Activated naive CD8-positive, alpha-beta T cell treated with anti-CD3 and anti-CD28 coated beads, Interleukin-2, amount 50 U/mL, for 24 hours (primary cell): ENCODE measurements at regions not wholly inside any gene's neighbourhood (a gene's known extent, or its start where the extent isn't known, plus 50 kb on each side); places are given as distances from the start of the nearest gene placed in this dataset.

Experiments
- ATAC-seq: fragments of 150-1000 bp; cut with Tn5 transposase; one replicate; pipeline ENCODE4 v1.10.0; 2021
- DNase-seq: peaks from one replicate; pipeline ENCODE4 v3.0.0; 2021
- H3K27ac Mint-ChIP-seq: one replicate; pipeline ENCODE4 v1.8.0; 2021; ENCODE audit warnings: mild to moderate bottlenecking, mixed read lengths
- H3K27me3 Mint-ChIP-seq: one replicate; pipeline ENCODE4 v1.8.0; 2021; ENCODE audit warnings: mixed read lengths
- H3K36me3 Mint-ChIP-seq: one replicate; pipeline ENCODE4 v1.8.0; 2021; ENCODE audit warnings: low read depth, mixed read lengths
- H3K4me1 Mint-ChIP-seq: one replicate; pipeline ENCODE4 v1.8.0; 2021; ENCODE audit warnings: mixed read lengths
- H3K4me3 Mint-ChIP-seq: one replicate; pipeline ENCODE4 v1.8.0; 2021; ENCODE audit warnings: mild to moderate bottlenecking, moderate library complexity, mixed read lengths
- H3K9me3 Mint-ChIP-seq: one replicate; pipeline ENCODE4 v1.8.0; 2021; ENCODE audit warnings: mixed read lengths

DNA sequence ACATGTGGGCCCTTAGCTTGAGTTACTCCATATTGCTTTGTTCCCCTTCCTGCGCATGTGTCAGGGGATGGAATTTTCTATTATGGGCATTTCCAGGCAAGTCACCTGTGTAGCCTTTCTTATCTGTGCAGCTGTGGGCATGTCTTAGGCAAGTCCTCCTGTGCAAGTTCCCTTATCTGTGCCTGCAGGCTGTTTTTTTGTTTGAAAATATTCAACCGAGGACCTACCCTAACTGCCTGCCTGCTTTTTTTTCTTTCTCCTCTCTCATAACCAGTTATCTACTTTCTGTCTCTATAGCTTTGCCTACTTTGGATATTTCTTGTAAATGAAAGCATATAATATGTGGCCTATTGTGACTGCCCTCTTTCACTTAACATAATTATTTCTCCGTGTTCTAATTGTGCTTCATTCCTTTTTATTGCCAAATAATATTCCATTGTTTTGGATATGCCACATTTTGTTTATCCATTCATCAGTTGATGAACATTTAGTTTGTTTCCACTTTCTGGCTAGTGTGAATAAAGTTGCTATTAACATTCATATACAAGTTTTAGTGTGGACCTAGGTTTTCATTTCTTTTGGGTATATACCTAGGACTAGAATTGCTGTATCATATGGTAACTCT, 83.6 kb upstream of the CADM1 start:
- Mint-ChIP-seq H3K27ac (no peak overlapping the region), H3K4me3 (no peak overlapping the region), H3K36me3 (no peaks in the 10 kb centered on the region), H3K9me3 (peaks cover 9% of the 10 kb centered on the region), H3K27me3 (no peaks in the 10 kb centered on the region), H3K4me1 (no peaks in the 10 kb centered on the region)
- ATAC-seq, result no peak
- no peak for DNase-seq

DNA sequence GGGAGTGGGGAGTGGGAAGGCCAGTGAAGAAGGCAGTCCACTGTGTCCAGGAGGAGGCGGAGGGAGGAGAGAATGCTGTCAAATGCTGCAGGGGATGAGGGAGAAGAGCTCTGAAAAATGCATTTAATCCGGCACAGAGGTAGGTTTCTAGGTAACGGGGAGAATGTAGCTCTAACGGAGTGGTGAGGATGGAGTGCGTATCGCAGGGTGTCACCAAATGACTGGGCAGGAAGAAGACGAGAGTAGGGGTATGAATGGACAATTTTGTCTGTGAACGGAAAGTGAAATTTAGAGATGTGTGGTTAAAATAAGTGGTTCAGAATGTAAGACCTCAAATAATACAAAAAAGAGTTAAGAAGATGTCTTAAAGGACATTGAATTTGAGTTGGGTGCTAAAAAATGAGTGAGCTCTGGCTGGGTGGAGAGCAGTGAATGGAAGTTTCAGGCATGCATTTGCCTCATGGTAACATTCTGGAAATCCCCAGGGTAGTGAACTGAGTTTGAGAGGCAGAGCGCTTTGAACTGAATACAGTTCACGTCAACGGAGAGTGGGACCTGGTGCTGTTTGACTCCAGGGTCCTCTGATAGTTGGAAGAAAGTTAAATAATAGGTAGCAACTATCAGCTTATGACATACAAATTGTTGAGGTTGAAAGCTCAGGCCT, 81.3 kb upstream of the CADM1 start:
- H3K36me3 Mint-ChIP-seq, result no peaks in the 10 kb centered on the region
- H3K27ac Mint-ChIP-seq, result no peak overlapping the region
- peaks cover 9% of the 10 kb centered on the region for H3K9me3 Mint-ChIP-seq
- H3K4me3 Mint-ChIP-seq, result no peak overlapping the region
- no peak for ATAC-seq
- H3K4me1 Mint-ChIP-seq, result no peaks in the 10 kb centered on the region
- no peak for DNase-seq
- peaks cover 2% of the 10 kb centered on the region for H3K27me3 Mint-ChIP-seq

- Mint-ChIP-seq H3K36me3 (no peaks in the 10 kb centered on the region), H3K9me3 (no peaks in the 10 kb centered on the region), H3K4me1 (no peaks in the 10 kb centered on the region), H3K4me3 (no peak overlapping the region), H3K27ac (no peak overlapping the region), H3K27me3 (peaks cover 2% of the 10 kb centered on the region)
- ATAC-seq (no peak), DNase-seq (no peak)
These were observed 77.8 kb upstream of the CADM1 start for GRCh38 chr11:115581871-115582639.

DNA sequence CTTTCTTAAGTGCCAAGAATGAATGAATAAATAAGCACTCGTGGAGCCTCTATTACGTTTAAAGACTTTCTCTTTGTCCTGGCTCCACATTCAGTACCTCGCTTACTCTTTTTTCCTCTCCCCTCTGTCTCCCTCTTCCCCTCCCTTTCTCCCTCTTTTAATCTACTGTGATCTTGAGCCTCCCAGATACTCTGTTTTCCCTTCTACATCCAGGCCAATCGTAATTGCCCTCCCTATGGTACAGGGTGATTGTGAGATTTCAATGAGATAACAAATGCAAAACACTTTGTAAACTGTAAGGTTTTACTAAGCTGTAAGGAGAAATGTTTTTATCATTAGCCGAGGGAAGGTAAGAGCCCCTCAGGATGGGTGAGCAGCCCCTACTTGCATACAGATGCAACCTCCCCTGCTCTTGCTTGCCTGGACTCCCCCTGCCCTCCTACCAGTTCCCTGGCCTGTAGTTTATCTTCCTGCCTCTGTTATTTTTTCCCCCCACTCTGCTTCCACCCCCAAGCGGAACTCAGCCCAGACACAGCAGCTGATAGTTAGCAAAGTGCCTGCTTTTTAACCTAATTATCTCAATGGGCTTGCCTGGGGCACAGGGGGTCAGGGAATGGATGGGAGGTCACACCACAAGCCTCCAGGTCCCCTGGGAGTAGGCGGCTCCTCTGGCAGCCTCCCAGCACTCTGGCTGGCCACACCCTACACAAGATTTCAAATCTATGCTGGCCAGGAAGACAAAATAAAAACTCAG, 76.9 kb upstream of the CADM1 start:
- no peaks in the 10 kb centered on the region for H3K9me3 Mint-ChIP-seq
- no peak for DNase-seq
- no peaks in the 10 kb centered on the region for H3K4me1 Mint-ChIP-seq
- no peak overlapping the region for H3K27ac Mint-ChIP-seq
- H3K36me3 Mint-ChIP-seq, result no peaks in the 10 kb centered on the region
- H3K4me3 Mint-ChIP-seq, result no peak overlapping the region
- ATAC-seq, result no peak
- peaks cover 2% of the 10 kb centered on the region for H3K27me3 Mint-ChIP-seq

- no peak for DNase-seq
These were observed 76.2 kb upstream of the CADM1 start for GRCh38 chr11:115580416-115580815.

DNA sequence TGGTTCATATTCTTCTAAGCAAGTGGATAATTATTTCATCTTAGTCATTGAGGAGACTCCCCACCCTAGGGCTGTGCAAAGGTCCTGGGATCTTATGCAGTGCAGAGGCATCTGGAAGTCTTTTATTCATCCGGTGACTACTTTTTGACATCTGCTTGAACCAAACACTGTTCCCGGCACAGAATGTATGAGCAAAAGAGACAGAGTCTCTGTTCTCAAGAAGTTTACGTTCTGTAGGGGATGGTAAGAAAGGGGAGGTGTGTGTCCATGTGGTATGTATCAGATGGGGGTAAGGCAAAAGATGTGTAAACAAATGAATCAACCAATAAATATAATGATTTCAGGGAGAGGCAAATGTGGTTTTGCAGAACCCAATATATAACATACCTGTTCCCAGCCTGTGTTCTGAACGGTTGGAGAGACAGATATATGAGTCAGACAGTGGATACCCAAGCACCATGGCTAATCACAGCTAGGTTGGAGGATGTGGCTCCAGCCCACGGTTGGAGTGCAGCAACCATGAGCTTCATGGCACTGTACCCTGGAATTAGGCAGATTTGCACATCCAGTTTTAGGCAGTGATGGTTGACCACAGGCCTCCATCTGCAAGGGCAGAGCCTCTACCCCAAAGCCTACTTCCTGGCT, 75.1 kb upstream of the CADM1 start:
- Mint-ChIP-seq H3K9me3 (no peaks in the 10 kb centered on the region), H3K36me3 (no peaks in the 10 kb centered on the region), H3K27ac (no peak overlapping the region), H3K4me1 (no peaks in the 10 kb centered on the region), H3K4me3 (no peak overlapping the region), H3K27me3 (peaks cover 2% of the 10 kb centered on the region)
- DNase-seq (no peak), ATAC-seq (no peak)

More at GRCh38 chr11:115580416-115580815, 76.2 kb upstream of the CADM1 start:
- Mint-ChIP-seq H3K36me3 (no peaks in the 10 kb centered on the region), H3K9me3 (no peaks in the 10 kb centered on the region), H3K27ac (no peak overlapping the region), H3K4me3 (no peak overlapping the region), H3K4me1 (no peaks in the 10 kb centered on the region), H3K27me3 (peaks cover 2% of the 10 kb centered on the region)
- no peak for ATAC-seq

DNA sequence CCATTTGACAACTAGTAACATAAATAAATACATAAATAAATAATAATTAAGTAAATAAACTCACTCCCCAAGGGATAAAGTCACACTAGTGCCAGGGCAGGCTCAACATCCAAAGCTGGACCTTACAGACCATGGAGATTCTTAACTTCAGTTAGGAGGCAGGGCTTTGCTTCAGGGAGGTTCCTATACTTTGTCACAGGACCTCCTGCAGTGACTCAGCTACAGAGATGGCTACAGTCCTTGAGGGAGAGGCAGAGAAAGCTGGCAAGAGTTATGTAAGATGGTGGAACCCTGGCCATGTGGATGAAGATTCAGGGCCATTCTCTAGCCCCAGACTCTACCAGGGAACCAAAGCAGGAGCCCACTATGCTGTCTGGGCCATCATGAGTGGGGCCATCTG, 74.1 kb upstream of the CADM1 start:
- no peak for DNase-seq
- no peaks in the 10 kb centered on the region for H3K4me1 Mint-ChIP-seq
- H3K27ac Mint-ChIP-seq, result no peak overlapping the region
- peaks cover 2% of the 10 kb centered on the region for H3K27me3 Mint-ChIP-seq
- H3K36me3 Mint-ChIP-seq, result no peaks in the 10 kb centered on the region
- no peaks in the 10 kb centered on the region for H3K9me3 Mint-ChIP-seq
- H3K4me3 Mint-ChIP-seq, result no peak overlapping the region
- no peak for ATAC-seq

DNA sequence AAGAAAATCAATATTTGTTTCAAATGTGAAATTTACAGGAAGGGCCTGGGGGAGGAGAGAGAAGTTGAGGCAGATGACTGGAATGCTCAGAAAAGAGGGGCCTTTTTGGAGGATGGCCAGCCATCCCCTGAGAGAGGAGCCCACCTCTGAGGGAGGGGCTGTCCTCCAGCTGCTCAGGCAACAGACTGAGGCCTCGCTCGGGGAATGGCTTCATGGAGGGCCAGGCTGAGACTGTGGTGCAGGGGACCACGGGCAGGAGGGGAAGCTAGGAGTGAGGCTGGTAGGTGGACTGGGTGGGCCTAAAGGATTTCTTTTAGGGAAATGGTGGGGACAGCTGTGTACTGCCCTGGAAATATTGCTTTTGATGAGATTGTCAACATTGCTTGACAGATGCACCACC, 73.5 kb upstream of the CADM1 start:
- DNase-seq (no peak), ATAC-seq (no peak)
- H3K4me3 Mint-ChIP-seq, result no peak overlapping the region
- H3K27me3 Mint-ChIP-seq, result peaks cover 2% of the 10 kb centered on the region
- no peaks in the 10 kb centered on the region for H3K4me1 Mint-ChIP-seq
- H3K36me3 Mint-ChIP-seq, result no peaks in the 10 kb centered on the region
- no peak overlapping the region for H3K27ac Mint-ChIP-seq
- no peaks in the 10 kb centered on the region for H3K9me3 Mint-ChIP-seq

- Mint-ChIP-seq H3K36me3 (no peaks in the 10 kb centered on the region), H3K27me3 (peaks cover 8% of the 10 kb centered on the region), H3K27ac (no peak overlapping the region), H3K9me3 (peaks cover 5% of the 10 kb centered on the region), H3K4me3 (no peak overlapping the region), H3K4me1 (no peaks in the 10 kb centered on the region)
- DNase-seq, result no peak
- no peak for ATAC-seq
These were observed 72.6 kb upstream of the CADM1 start for GRCh38 chr11:115576606-115577380.

DNA sequence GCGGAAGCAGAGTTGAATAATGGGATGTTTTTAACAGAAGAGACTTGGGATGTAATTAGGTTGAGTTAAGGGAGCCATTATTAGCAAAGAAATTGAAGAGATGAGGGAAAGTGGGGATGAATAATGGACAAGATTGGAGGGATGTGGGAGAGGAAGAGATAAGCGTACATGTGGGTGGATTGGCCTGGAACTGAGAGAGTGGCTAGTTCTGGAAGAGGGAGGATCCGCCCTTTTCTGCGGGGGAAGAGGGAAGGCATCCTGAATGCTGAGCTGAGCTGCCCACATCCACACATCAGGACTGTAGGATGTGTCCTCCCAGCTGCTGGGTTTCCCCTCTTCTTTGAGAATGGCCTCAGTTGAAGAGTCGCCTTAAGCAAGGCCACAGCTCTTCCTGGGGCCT, 68.3 kb upstream of the CADM1 start:
- Mint-ChIP-seq H3K4me1 (no peaks in the 10 kb centered on the region), H3K36me3 (no peaks in the 10 kb centered on the region), H3K4me3 (no peak overlapping the region), H3K9me3 (peaks cover 5% of the 10 kb centered on the region), H3K27ac (no peak overlapping the region), H3K27me3 (peaks cover 7% of the 10 kb centered on the region)
- DNase-seq (no peak), ATAC-seq (no peak)

- DNase-seq (no peak), ATAC-seq (no peak)
- Mint-ChIP-seq H3K36me3 (no peaks in the 10 kb centered on the region), H3K27me3 (peaks cover 7% of the 10 kb centered on the region), H3K27ac (no peak overlapping the region), H3K4me3 (no peak overlapping the region), H3K4me1 (no peaks in the 10 kb centered on the region), H3K9me3 (no peaks in the 10 kb centered on the region)
These were observed 62.1 kb upstream of the CADM1 start for GRCh38 chr11:115566180-115566764.

GRCh38 chr11:115564851-115565250, 60.6 kb upstream of the CADM1 start:
- Mint-ChIP-seq H3K9me3 (no peaks in the 10 kb centered on the region), H3K27me3 (peaks cover 7% of the 10 kb centered on the region), H3K36me3 (no peaks in the 10 kb centered on the region), H3K4me3 (no peak overlapping the region), H3K4me1 (no peaks in the 10 kb centered on the region), H3K27ac (no peak overlapping the region)
- ATAC-seq, result no peak
- no peak for DNase-seq

- Mint-ChIP-seq H3K27me3 (peaks cover 2% of the 10 kb centered on the region), H3K27ac (no peak overlapping the region), H3K36me3 (no peaks in the 10 kb centered on the region), H3K9me3 (no peaks in the 10 kb centered on the region), H3K4me1 (no peaks in the 10 kb centered on the region), H3K4me3 (no peak overlapping the region)
- no peak for DNase-seq
- ATAC-seq, result no peak
These were observed 56.9 kb upstream of the CADM1 start for GRCh38 chr11:115561116-115561515.
